ENCODE measurements at regions not wholly inside any gene's neighbourhood (a gene's known extent, or its start where the extent isn't known, plus 50 kb on each side); places are given as distances from the start of the nearest gene placed in this dataset.

- FAIRE-seq (no peak), DNase-seq (ENCODE audit: extremely low spot score, insufficient read length, low read depth) (no peak)
Measured at GRCh38 chr2:120826260-120826648, 90.6 kb downstream of the GLI2 start.

GRCh38 chr2:120826716-120827410 lies 91.2 kb downstream of the GLI2 start:
- FAIRE-seq (no peak), DNase-seq (ENCODE audit: extremely low spot score, insufficient read length, low read depth) (no peak)

- no peak for FAIRE-seq
Measured at GRCh38 chr2:120828066-120828465, 92.4 kb downstream of the GLI2 start.

GRCh38 chr2:120828829-120829632 lies 93.4 kb downstream of the GLI2 start:
- FAIRE-seq = no peak
- DNase-seq (ENCODE audit: extremely low spot score, insufficient read length, low read depth) = no peak

More at GRCh38 chr2:120828066-120828465, 92.4 kb downstream of the GLI2 start:
- no peak for DNase-seq (ENCODE audit: extremely low spot score, insufficient read length, low read depth)

GRCh38 chr2:120829633-120830025 lies 94.0 kb downstream of the GLI2 start:
- DNase-seq (ENCODE audit: extremely low spot score, insufficient read length, low read depth) (no peak), FAIRE-seq (no peak)

- DNase-seq (ENCODE audit: extremely low spot score, insufficient read length, low read depth) = no peak
- no peak for FAIRE-seq
Measured at GRCh38 chr2:120830096-120830830, 94.6 kb downstream of the GLI2 start.

GRCh38 chr2:120831086-120831485 lies 95.4 kb downstream of the GLI2 start:
- no peak for FAIRE-seq

GRCh38 chr2:120831891-120832290 lies 96.2 kb downstream of the GLI2 start:
- no peak for DNase-seq (ENCODE audit: extremely low spot score, insufficient read length, low read depth)
- no peak for FAIRE-seq

More at GRCh38 chr2:120831086-120831485, 95.4 kb downstream of the GLI2 start:
- no peak for DNase-seq (ENCODE audit: extremely low spot score, insufficient read length, low read depth)

- no peak for DNase-seq (ENCODE audit: extremely low spot score, insufficient read length, low read depth)
- no peak for FAIRE-seq
Measured at GRCh38 chr2:120832296-120833070, 96.8 kb downstream of the GLI2 start.

- no peak for FAIRE-seq
Measured at GRCh38 chr2:120833127-120833675, 97.5 kb downstream of the GLI2 start.

GRCh38 chr2:120834206-120834605 lies 98.5 kb downstream of the GLI2 start:
- FAIRE-seq = no peak
- DNase-seq (ENCODE audit: extremely low spot score, insufficient read length, low read depth) = no peak

More at GRCh38 chr2:120833127-120833675, 97.5 kb downstream of the GLI2 start:
- DNase-seq (ENCODE audit: extremely low spot score, insufficient read length, low read depth) = no peak

- FAIRE-seq (no peak), DNase-seq (ENCODE audit: extremely low spot score, insufficient read length, low read depth) (no peak)
Measured at GRCh38 chr2:120836281-120836680, 100.6 kb downstream of the GLI2 start.

- FAIRE-seq = no peak
- DNase-seq (ENCODE audit: extremely low spot score, insufficient read length, low read depth) = no peak
Measured at GRCh38 chr2:120840795-120841487, 105.3 kb downstream of the GLI2 start.

GRCh38 chr2:120842456-120843439 lies 107.1 kb downstream of the GLI2 start:
- FAIRE-seq = no peak
- no peak for DNase-seq (ENCODE audit: extremely low spot score, insufficient read length, low read depth)

- DNase-seq (ENCODE audit: extremely low spot score, insufficient read length, low read depth) = no peak
- no peak for FAIRE-seq
Measured at GRCh38 chr2:120844070-120844738, 108.5 kb downstream of the GLI2 start.

- no peak for DNase-seq (ENCODE audit: extremely low spot score, insufficient read length, low read depth)
- FAIRE-seq = no peak
Measured at GRCh38 chr2:120845277-120845676, 109.6 kb downstream of the GLI2 start.

- no peak for FAIRE-seq
Measured at GRCh38 chr2:120846406-120847095, 110.9 kb downstream of the GLI2 start.

More at GRCh38 chr2:120846406-120847095, 110.9 kb downstream of the GLI2 start:
- DNase-seq (ENCODE audit: extremely low spot score, insufficient read length, low read depth) = no peak

All from GM18507 (cell line).